ENCODE measurements at regions not wholly inside any gene's neighbourhood (a gene's known extent, or its start where the extent isn't known, plus 50 kb on each side); places are given as distances from the start of the nearest gene placed in this dataset.

DNA sequence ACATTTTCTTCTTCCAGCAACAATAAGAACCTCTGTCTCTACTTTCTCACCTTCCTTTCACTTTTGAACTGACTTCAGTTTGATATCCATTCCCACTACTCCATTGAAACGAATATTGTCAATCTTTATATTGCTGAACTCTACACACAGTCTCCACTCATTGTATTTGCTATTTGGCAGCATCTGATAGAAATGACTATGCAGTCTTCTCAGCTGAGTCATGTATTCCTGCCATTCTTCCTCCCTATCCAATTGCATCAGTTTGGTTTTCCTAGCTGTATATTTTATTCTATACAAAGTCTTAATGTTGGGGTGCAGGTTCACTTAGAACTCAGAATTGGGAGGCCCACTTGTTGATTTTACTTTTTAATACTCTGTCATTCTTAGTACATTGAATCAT is 107.5 kb upstream of the CPNE8 start:
- Histone ChIP-seq H3K14ac (ENCODE audit: insufficient read length) (no peak overlapping the region), H3K4me3 (ENCODE audit: extremely low read depth in 1 of 4, insufficient read depth in 2 of 4, low read depth in 3 of 4, low read length in 4 of 4) (no peak overlapping the region), H3K4me1 (replicated peaks in 1 of 4; ENCODE audit: control insufficient read depth in 3 of 4, insufficient read depth in 4 of 4, low read length in 3 of 4) (no peaks in the 10 kb centered on the region), H2AK5ac (ENCODE audit: low read depth, low read length) (no peak overlapping the region), H2BK120ac (replicated peaks; ENCODE audit: low read depth, low read length) (no peak overlapping the region), H3K18ac (ENCODE audit: extremely low read depth, low read length) (no peak overlapping the region), H2BK20ac (ENCODE audit: low read length) (no peak overlapping the region), H3K4me2 (ENCODE audit: insufficient read depth in 1 of 2, low read depth in 2 of 2, low read length in 2 of 2) (no peak overlapping the region), H3K36me3 (ENCODE audit: control insufficient read depth in 2 of 4, insufficient read depth in 4 of 4, low read length in 3 of 4) (no peaks in the 10 kb centered on the region), H2BK15ac (ENCODE audit: low read length) (no peak overlapping the region), H3K27me3 (replicated peaks in 1 of 4; ENCODE audit: control insufficient read depth in 3 of 4, extremely low read depth in 1 of 4, insufficient read depth in 3 of 4, low read length in 3 of 4) (no peaks in the 10 kb centered on the region), H4K91ac (replicated peaks; ENCODE audit: insufficient read length, low read length) (no peak overlapping the region), H3K23me2 (ENCODE audit: low read depth, low read length) (no peaks in the 10 kb centered on the region), H2AFZ (ENCODE audit: low read length) (no peak overlapping the region), H4K20me1 (replicated peaks in 1 of 2; ENCODE audit: control insufficient read depth in 1 of 2, insufficient read depth in 2 of 2, low read length in 2 of 2) (no peaks in the 10 kb centered on the region), H2BK5ac (ENCODE audit: low read depth, low read length) (no peak overlapping the region), H3K56ac (replicated peaks; ENCODE audit: insufficient read length, low read depth, low read length) (no peak overlapping the region), H4K5ac (ENCODE audit: insufficient read length, low read depth, low read length) (no peak overlapping the region), H4K8ac (ENCODE audit: extremely low read depth, insufficient read depth, low read length) (no peak overlapping the region), H3K9me3 (ENCODE audit: insufficient read depth in 2 of 2, low read depth in 1 of 2, low read length in 1 of 2) (no peaks in the 10 kb centered on the region), H3K27ac (ENCODE audit: low read depth, low read length) (no peak overlapping the region), H3K4ac (replicated peaks; ENCODE audit: insufficient read length, low read depth, low read length) (no peak overlapping the region), H3K23ac (ENCODE audit: insufficient read length) (no peak overlapping the region), H3K79me2 (ENCODE audit: control insufficient read depth in 1 of 2, insufficient read depth in 2 of 2, low read length in 2 of 2) (no peaks in the 10 kb centered on the region), H3K9ac (replicated peaks in 1 of 4; ENCODE audit: extremely low read depth in 1 of 4, low read depth in 3 of 4, low read length in 3 of 4) (no peak overlapping the region), H2BK12ac (ENCODE audit: low read depth, low read length) (no peak overlapping the region), H3K79me1 (ENCODE audit: low read depth, low read length) (no peaks in the 10 kb centered on the region)
- ChIA-PET CTCF (ENCODE audit: partially characterized antibody) (no interaction called here), POLR2A (ENCODE audit: partially characterized antibody) (no interaction called here)
- no peak for FAIRE-seq
- WGBS, 2 experiments (ENCODE audit: extremely low coverage in 1 of 2, insufficient coverage in 1 of 2, insufficient read length in 1 of 2, insufficient replicate concordance in 2 of 2, low coverage in 1 of 2, low lambda C conversion rate in 2 of 2, missing lambda C conversion rate in 1 of 2): 87% methylated on average over 1 of the region's 1 CpG; no CpG with 5 or more reads in 1 of the 2 experiments
- TF ChIP-seq ASH2L (IDR thresholded peaks at IDR 0.05; ENCODE audit: low read length) (no peak), RBBP5 (IDR thresholded peaks at IDR 0.05; ENCODE audit: borderline replicate concordance, low read depth, low read length) (no peak), BACH1 (IDR thresholded peaks at IDR 0.05; ENCODE audit: low read length) (peak; percentile 76)
- no peak for DNase-seq (ENCODE audit: low read depth in 1 of 2, low spot score in 2 of 2)
